Vagina (tissue), 2 donors: ENCODE measurements at regions not wholly inside any gene's neighbourhood (a gene's known extent, or its start where the extent isn't known, plus 50 kb on each side); places are given as distances from the start of the nearest gene placed in this dataset.
A peak's percentile ranks its signal among the peaks of the same experiment; 100 is the strongest.

Source experiments
- DNase-seq, 2 donors: peaks; one replicate each; pipeline ENCODE4 v3.0.0-alpha.2; 2017; ENCODE audit errors: extremely low spot score in 2 of 2
- H3K27ac ChIP-seq: fragments of 200-600 bp; sonication (generic); one replicate; pipeline ENCODE4 v1.5.1; 2019
- H3K27me3 ChIP-seq: fragments of 200-600 bp; sonication (generic); one replicate; pipeline ENCODE4 v1.5.1; 2019
- H3K36me3 ChIP-seq, 2 donors: fragments of 200-600 bp; sonication (generic); one replicate each; pipeline ENCODE4 v1.5.1; 2017 to 2019
- H3K4me1 ChIP-seq: fragments of 200-600 bp; sonication (generic); one replicate; pipeline ENCODE4 v1.5.1; 2019
- H3K4me3 ChIP-seq, 2 donors: fragments of 200-600 bp; sonication (generic); 1 replicate in 1 of 2; 2 replicates in 1 of 2; pipeline ENCODE4 v1.5.1; 2016 to 2019
- H3K9me3 ChIP-seq: fragments of 200-600 bp; sonication (generic); one replicate; pipeline ENCODE4 v1.5.1; 2019
- CTCF ChIP-seq, 3 experiments: fragments of 450-650 bp in 2 of 3; fragments of 200-600 bp in 1 of 3; sonication (generic) in 1 of 3; IDR thresholded peaks; one replicate each; pipeline ENCODE4 v1.5.1; 2017 to 2019; ENCODE audit warnings: antibody characterized with exemption in 3 of 3, mild to moderate bottlenecking in 2 of 3, moderate library complexity in 2 of 3
- POLR2A ChIP-seq, 2 donors: fragments of 450-650 bp; IDR thresholded peaks; one replicate each; pipeline ENCODE4 v1.6.1; 2017; ENCODE audit warnings: antibody characterized with exemption in 2 of 2, mild to moderate bottlenecking in 2 of 2, moderate library complexity in 2 of 2
- POLR2AphosphoS5 ChIP-seq, 2 donors: sonication (generic); formaldehyde crosslinking; IDR thresholded peaks; one replicate each; pipeline ENCODE4 v1.9.0; 2017; ENCODE audit warnings: antibody characterized with exemption in 2 of 2, mild to moderate bottlenecking in 2 of 2, low read depth in 1 of 2; ENCODE audit not compliant: insufficient read depth in 1 of 2
- intact Hi-C: fragments of 100-400 bp; cut with DNase I; formaldehyde crosslinking; loops from one replicate; pipeline ENCODE4 v1.15.1; 2023

- Histone ChIP-seq H3K27me3 (no peaks in the 10 kb centered on the region), H3K4me3 (no peak overlapping the region), H3K27ac (no peak overlapping the region), H3K4me1 (peaks cover 10% of the 10 kb centered on the region), H3K9me3 (no peaks in the 10 kb centered on the region), H3K36me3 (no peaks in the 10 kb centered on the region)
- peak in 1 of 2 donors; percentile 58 for DNase-seq
- TF ChIP-seq POLR2AphosphoS5 (IDR thresholded peaks at IDR 0.05; ENCODE audit: insufficient read depth in 1 of 2, low read depth in 1 of 2) (no peak), POLR2A (IDR thresholded peaks at IDR 0.05) (no peak), CTCF (IDR thresholded peaks at IDR 0.05) (no peak)
- intact Hi-C loops: no loop called here
Measured at GRCh38 chr6:170205534-170206316, 85.2 kb downstream of the DLL1 start.

DNA sequence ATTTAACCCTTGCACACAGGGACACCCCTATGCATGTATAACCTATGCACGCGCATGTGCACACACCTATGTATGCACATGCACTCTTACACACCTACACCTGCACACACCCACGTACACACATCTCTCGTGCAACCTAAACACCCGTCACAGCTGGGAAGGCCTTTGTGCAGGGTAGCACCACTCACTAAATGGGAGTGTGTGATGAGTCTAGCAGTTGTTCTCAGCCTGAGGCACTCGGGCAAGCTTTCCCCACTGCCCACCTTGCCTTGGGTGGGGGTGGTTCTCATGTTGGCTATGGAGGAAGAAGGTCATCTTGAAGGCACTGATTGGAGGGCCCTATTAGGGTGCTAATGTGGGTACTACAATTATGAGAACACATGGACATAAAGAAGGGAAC lies 85.8 kb downstream of the DLL1 start:
- Histone ChIP-seq H3K27me3 (no peaks in the 10 kb centered on the region), H3K27ac (no peak overlapping the region), H3K36me3 (no peaks in the 10 kb centered on the region), H3K4me1 (peaks cover 10% of the 10 kb centered on the region), H3K4me3 (no peak overlapping the region), H3K9me3 (no peaks in the 10 kb centered on the region)
- no peak for TF ChIP-seq CTCF (IDR thresholded peaks at IDR 0.05)
- no peak for TF ChIP-seq POLR2A (IDR thresholded peaks at IDR 0.05)
- TF ChIP-seq POLR2AphosphoS5 (IDR thresholded peaks at IDR 0.05; ENCODE audit: insufficient read depth in 1 of 2, low read depth in 1 of 2): no peak
- intact Hi-C loops: no loop called here
- peak; percentile 54 to 72 for DNase-seq

DNA sequence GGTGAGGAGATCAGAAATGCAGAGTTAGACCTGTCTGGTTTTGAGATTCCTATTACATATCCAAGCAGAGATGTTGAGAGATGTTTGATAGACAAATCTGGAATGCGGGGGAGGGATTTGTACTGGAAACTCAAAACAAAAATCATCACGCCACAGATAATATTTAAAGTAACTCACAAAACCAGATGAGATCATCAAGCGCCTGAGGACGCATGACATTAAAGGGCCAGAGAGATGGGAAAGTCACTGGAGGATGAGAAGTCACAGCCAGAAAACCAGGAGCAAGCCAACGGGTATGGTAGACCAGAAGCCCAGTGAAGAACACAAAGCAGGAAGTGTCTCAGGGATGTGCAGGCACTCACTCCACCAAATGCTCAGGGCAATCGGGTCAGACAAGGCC lies 87.7 kb downstream of the DLL1 start:
- intact Hi-C loops: no loop called here
- Histone ChIP-seq H3K27ac (no peak overlapping the region), H3K4me1 (peaks cover 10% of the 10 kb centered on the region), H3K36me3 (no peaks in the 10 kb centered on the region), H3K9me3 (no peaks in the 10 kb centered on the region), H3K27me3 (no peaks in the 10 kb centered on the region), H3K4me3 (no peak overlapping the region)
- DNase-seq: peak; percentile 19 to 71
- TF ChIP-seq CTCF (IDR thresholded peaks at IDR 0.05): no peak
- TF ChIP-seq POLR2AphosphoS5 (IDR thresholded peaks at IDR 0.05; ENCODE audit: insufficient read depth in 1 of 2, low read depth in 1 of 2): no peak
- no peak for TF ChIP-seq POLR2A (IDR thresholded peaks at IDR 0.05)

- no peaks in the 10 kb centered on the region for H3K9me3 ChIP-seq
- peak; percentile 77 to 93 for DNase-seq
Measured at GRCh38 chr6:170202416-170203135, 88.3 kb downstream of the DLL1 start.

More at GRCh38 chr6:170202416-170203135, 88.3 kb downstream of the DLL1 start:
- H3K36me3 ChIP-seq: no peaks in the 10 kb centered on the region
- no peak overlapping the region for H3K4me3 ChIP-seq
- intact Hi-C loops: no loop called here
- no peak overlapping the region for H3K27ac ChIP-seq
- no peaks in the 10 kb centered on the region for H3K27me3 ChIP-seq
- no peak for TF ChIP-seq CTCF (IDR thresholded peaks at IDR 0.05)
- TF ChIP-seq POLR2AphosphoS5 (IDR thresholded peaks at IDR 0.05; ENCODE audit: insufficient read depth in 1 of 2, low read depth in 1 of 2): no peak
- no peak for TF ChIP-seq POLR2A (IDR thresholded peaks at IDR 0.05)
- H3K4me1 ChIP-seq: peaks cover 10% of the 10 kb centered on the region
